ENCODE measurements at regions not wholly inside any gene's neighbourhood (a gene's known extent, or its start where the extent isn't known, plus 50 kb on each side); places are given as distances from the start of the nearest gene placed in this dataset.

- no peaks in the 10 kb centered on the region for H3K36me3 ChIP-seq
- DNase-seq: no peak
- no peak overlapping the region for H3K27ac ChIP-seq
- H3K27me3 ChIP-seq (ENCODE audit: insufficient read depth, low read depth, severe bottlenecking): no peaks in the 10 kb centered on the region
- no peaks in the 10 kb centered on the region for H3K9me3 ChIP-seq (ENCODE audit: severe bottlenecking)
- no peak overlapping the region for H3K4me3 ChIP-seq (ENCODE audit: low read depth, low read length)
- no peak for TF ChIP-seq CTCF (IDR thresholded peaks at IDR 0.05; ENCODE audit: low read depth, low read length)
Observed at GRCh38 chr5:110894805-110895204, 156.0 kb downstream of the SLC25A46 start.

GRCh38 chr5:110896901-110897300 lies 158.1 kb downstream of the SLC25A46 start:
- no peak for DNase-seq
- Histone ChIP-seq H3K9me3 (ENCODE audit: severe bottlenecking) (no peaks in the 10 kb centered on the region), H3K4me3 (ENCODE audit: low read depth, low read length) (no peak overlapping the region), H3K27me3 (ENCODE audit: insufficient read depth, low read depth, severe bottlenecking) (no peaks in the 10 kb centered on the region), H3K27ac (no peak overlapping the region), H3K36me3 (no peaks in the 10 kb centered on the region)
- no peak for TF ChIP-seq CTCF (IDR thresholded peaks at IDR 0.05; ENCODE audit: low read depth, low read length)

GRCh38 chr5:110899566-110900412 lies 161.0 kb downstream of the SLC25A46 start:
- Histone ChIP-seq H3K36me3 (no peaks in the 10 kb centered on the region), H3K27me3 (ENCODE audit: insufficient read depth, low read depth, severe bottlenecking) (no peaks in the 10 kb centered on the region), H3K9me3 (ENCODE audit: severe bottlenecking) (no peaks in the 10 kb centered on the region), H3K4me3 (ENCODE audit: low read depth, low read length) (no peak overlapping the region), H3K27ac (no peak overlapping the region)
- DNase-seq: no peak
- TF ChIP-seq CTCF (IDR thresholded peaks at IDR 0.05; ENCODE audit: low read depth, low read length): no peak

GRCh38 chr5:110900829-110901228 lies 162.0 kb downstream of the SLC25A46 start:
- Histone ChIP-seq H3K9me3 (ENCODE audit: severe bottlenecking) (no peaks in the 10 kb centered on the region), H3K4me3 (ENCODE audit: low read depth, low read length) (no peak overlapping the region), H3K27me3 (ENCODE audit: insufficient read depth, low read depth, severe bottlenecking) (no peaks in the 10 kb centered on the region), H3K27ac (no peak overlapping the region), H3K36me3 (no peaks in the 10 kb centered on the region)
- no peak for TF ChIP-seq CTCF (IDR thresholded peaks at IDR 0.05; ENCODE audit: low read depth, low read length)
- no peak for DNase-seq

- Histone ChIP-seq H3K27me3 (ENCODE audit: insufficient read depth, low read depth, severe bottlenecking) (no peaks in the 10 kb centered on the region), H3K36me3 (no peaks in the 10 kb centered on the region), H3K9me3 (ENCODE audit: severe bottlenecking) (no peaks in the 10 kb centered on the region), H3K27ac (no peak overlapping the region), H3K4me3 (ENCODE audit: low read depth, low read length) (no peak overlapping the region)
- no peak for DNase-seq
- no peak for TF ChIP-seq CTCF (IDR thresholded peaks at IDR 0.05; ENCODE audit: low read depth, low read length)
Observed at GRCh38 chr5:110903966-110904365, 165.2 kb downstream of the SLC25A46 start.

GRCh38 chr5:110908848-110909247 lies 162.7 kb upstream of the TSLP start:
- no peak for DNase-seq
- no peaks in the 10 kb centered on the region for H3K9me3 ChIP-seq (ENCODE audit: severe bottlenecking)
- no peaks in the 10 kb centered on the region for H3K27me3 ChIP-seq (ENCODE audit: insufficient read depth, low read depth, severe bottlenecking)
- H3K4me3 ChIP-seq (ENCODE audit: low read depth, low read length): no peak overlapping the region
- no peak for TF ChIP-seq CTCF (IDR thresholded peaks at IDR 0.05; ENCODE audit: low read depth, low read length)
- H3K27ac ChIP-seq: no peak overlapping the region
- no peaks in the 10 kb centered on the region for H3K36me3 ChIP-seq
